ENCODE measurements at regions not wholly inside any gene's neighbourhood (a gene's known extent, or its start where the extent isn't known, plus 50 kb on each side); places are given as distances from the start of the nearest gene placed in this dataset.

GRCh38 chr7:68807666-68808065 is 790.6 kb upstream of the AUTS2 start:
- Histone ChIP-seq H3K23ac (ENCODE audit: low read depth, low read length) (no peak overlapping the region), H3K18ac (ENCODE audit: low read depth, low read length) (no peak overlapping the region), H3K36me3 (ENCODE audit: control insufficient read depth, insufficient read depth, low read length) (no peaks in the 10 kb centered on the region), H3K9me3 (ENCODE audit: control insufficient read depth, insufficient read depth, low read length) (peaks cover 4% of the 10 kb centered on the region; the same call in 1 of the 2 replicates), H3K27me3 (ENCODE audit: control insufficient read depth, insufficient read depth, low read length) (no peaks in the 10 kb centered on the region), H3K4me1 (ENCODE audit: control insufficient read depth, insufficient read depth, low read length) (no peaks in the 10 kb centered on the region), H2BK120ac (ENCODE audit: low read depth, low read length) (no peak overlapping the region), H4K5ac (ENCODE audit: low read depth, low read length) (no peak overlapping the region), H3K4me3 (ENCODE audit: insufficient read depth, low read depth, low read length) (no peak overlapping the region), H3K4ac (ENCODE audit: low read depth, low read length) (no peak overlapping the region), H3K4me2 (ENCODE audit: low read depth, low read length) (no peak overlapping the region), H2AK9ac (replicated peaks; ENCODE audit: low read depth, low read length, poor library complexity) (no peak overlapping the region), H3K9me1 (ENCODE audit: insufficient read depth, low read length) (no peaks in the 10 kb centered on the region), H2BK15ac (ENCODE audit: low read depth, low read length) (no peak overlapping the region), H3K9ac (ENCODE audit: low read depth, low read length) (no peak overlapping the region), H2BK5ac (ENCODE audit: low read depth, low read length, poor library complexity, severe bottlenecking) (no peak overlapping the region), H3K56ac (ENCODE audit: extremely low read depth, insufficient read depth, low read length) (no peak overlapping the region), H4K20me1 (ENCODE audit: insufficient read depth, low read length) (no peaks in the 10 kb centered on the region), H2AFZ (replicated peaks; ENCODE audit: low read length, poor library complexity) (no peak overlapping the region), H3K14ac (replicated peaks; ENCODE audit: low read depth, low read length) (no peak overlapping the region), H3K27ac (ENCODE audit: insufficient read depth, low read length) (no peak overlapping the region), H2AK5ac (ENCODE audit: low read depth, low read length) (no peak overlapping the region), H3K79me1 (ENCODE audit: low read depth in 1 of 2, low read length in 2 of 2) (no peaks in the 10 kb centered on the region), H4K8ac (ENCODE audit: low read depth in 2 of 2, low read length in 2 of 2) (no peak overlapping the region), H2BK20ac (ENCODE audit: low read depth, low read length) (no peak overlapping the region), H4K91ac (ENCODE audit: insufficient read depth, low read depth, low read length) (no peak overlapping the region)
- no peak for TF ChIP-seq BHLHE40 (IDR thresholded peaks at IDR 0.05; ENCODE audit: low read depth, low read length)
- TF ChIP-seq MAFK (IDR thresholded peaks at IDR 0.05; ENCODE audit: low read depth, low read length): no peak
- TF ChIP-seq CEBPB (IDR thresholded peaks at IDR 0.05; ENCODE audit: low read depth, low read length): no peak
- TF ChIP-seq ELK1 (IDR thresholded peaks at IDR 0.05; ENCODE audit: borderline replicate concordance, low read depth, low read length): no peak
- no peak for TF ChIP-seq NFE2L2 (IDR thresholded peaks at IDR 0.05; ENCODE audit: low read depth, low read length)
- TF ChIP-seq POLR2A (IDR thresholded peaks at IDR 0.05; ENCODE audit: low read depth, low read length): no peak
- no CpG with 5 or more reads among the region's 2 CpGs for WGBS, 2 experiments (ENCODE audit: extremely low coverage in 2 of 2, insufficient read length in 1 of 2)
- ChIA-PET POLR2A (ENCODE audit: unreplicated experiment) (no interaction called here), CTCF (no interaction called here)
- dilution Hi-C loops (cut with HindIII; ENCODE audit: low sequenced_read_pairs, unreplicated experiment) (no loop called here), intact Hi-C loops (cut with micrococcal nuclease) (no loop called here), in situ Hi-C loops (cut with MboI; ENCODE audit: low sequenced_read_pairs) (no loop called here)
- ATAC-seq (ENCODE audit: low read depth) (no peak), DNase-seq (no peak)
- BruUV-seq (replicated peaks): no TSS peak

Measured in IMR-90 (cell line).